GM21576 (cell line): ENCODE measurements at regions not wholly inside any gene's neighbourhood (a gene's known extent, or its start where the extent isn't known, plus 50 kb on each side); places are given as distances from the start of the nearest gene placed in this dataset.

Experiments
- ATAC-seq: cut with Tn5 transposase; IDR thresholded peaks from one replicate; pipeline ENCODE4 v1.9.1; 2021; ENCODE audit warnings: mild to moderate bottlenecking, moderate library complexity; ENCODE audit not compliant: unreplicated experiment

GRCh38 chr19:30122431-30122830, 180.4 kb downstream of the URI1 start:
- ATAC-seq: no peak

GRCh38 chr19:30123119-30123518, 181.1 kb downstream of the URI1 start:
- no peak for ATAC-seq

GRCh38 chr19:30123611-30124010, 181.6 kb downstream of the URI1 start:
- no peak for ATAC-seq

- ATAC-seq: no peak
These were observed 186.2 kb downstream of the URI1 start for GRCh38 chr19:30128211-30128610.

GRCh38 chr19:30130356-30131122, 188.5 kb downstream of the URI1 start:
- ATAC-seq: no peak

GRCh38 chr19:30131246-30131645, 189.2 kb downstream of the URI1 start:
- no peak for ATAC-seq

GRCh38 chr19:30131722-30132291, 189.8 kb downstream of the URI1 start:
- no peak for ATAC-seq

GRCh38 chr19:30132343-30133075, 190.5 kb downstream of the URI1 start:
- ATAC-seq: no peak

- ATAC-seq: no peak
These were observed 191.8 kb downstream of the URI1 start for GRCh38 chr19:30133803-30134202.

GRCh38 chr19:30135093-30135757, 193.2 kb downstream of the URI1 start:
- ATAC-seq: no peak

GRCh38 chr19:30135797-30136196, 193.8 kb downstream of the URI1 start:
- no peak for ATAC-seq

GRCh38 chr19:30136611-30137195, 194.7 kb downstream of the URI1 start:
- no peak for ATAC-seq

GRCh38 chr19:30137747-30138146, 195.7 kb downstream of the URI1 start:
- ATAC-seq: no peak

GRCh38 chr19:30144242-30144758, 202.3 kb downstream of the URI1 start:
- no peak for ATAC-seq

GRCh38 chr19:30144802-30145201, 202.8 kb downstream of the URI1 start:
- no peak for ATAC-seq

GRCh38 chr19:30145467-30145866, 203.4 kb downstream of the URI1 start:
- ATAC-seq: no peak

- ATAC-seq: no peak
These were observed 204.3 kb downstream of the URI1 start for GRCh38 chr19:30146346-30146745.

- ATAC-seq: no peak
These were observed 206.2 kb downstream of the URI1 start for GRCh38 chr19:30148039-30148790.

- ATAC-seq: no peak
These were observed 206.8 kb downstream of the URI1 start for GRCh38 chr19:30148803-30149202.

GRCh38 chr19:30149300-30149699, 207.3 kb downstream of the URI1 start:
- ATAC-seq: no peak
